Stimulated activated memory B cell treated with anti-CD40 and anti-IgM and Interleukin-4, amounts not matched to agents 10 μg/mL and 1 μg/mL and 100 μg/mL, for 72 hours (primary cell): ENCODE measurements at regions not wholly inside any gene's neighbourhood (a gene's known extent, or its start where the extent isn't known, plus 50 kb on each side); places are given as distances from the start of the nearest gene placed in this dataset.
"Not testable (repeated sequence)": the region's sequence is repeated elsewhere in the genome, so short reads cannot be mapped to it uniquely, and the experiment has no call there.

ENCODE experiments used
- ATAC-seq: fragments of 150-1000 bp; cut with Tn5 transposase; 2 replicates; pipeline ENCODE4 v1.10.0; 2021
- H3K27ac Mint-ChIP-seq: one replicate; pipeline ENCODE4 v1.8.0; 2022; ENCODE audit warnings: mild to moderate bottlenecking, mixed read lengths
- H3K27me3 Mint-ChIP-seq: one replicate; pipeline ENCODE4 v1.8.0; 2022; ENCODE audit warnings: mixed read lengths
- H3K36me3 Mint-ChIP-seq: one replicate; pipeline ENCODE4 v1.8.0; 2022; ENCODE audit warnings: mixed read lengths
- H3K4me1 Mint-ChIP-seq: one replicate; pipeline ENCODE4 v1.8.0; 2022; ENCODE audit warnings: mixed read lengths
- H3K4me3 Mint-ChIP-seq: one replicate; pipeline ENCODE4 v1.8.0; 2022; ENCODE audit warnings: mild to moderate bottlenecking, moderate library complexity, mixed read lengths
- H3K9me3 Mint-ChIP-seq: one replicate; pipeline ENCODE4 v1.8.0; 2022; ENCODE audit warnings: mixed read lengths

DNA sequence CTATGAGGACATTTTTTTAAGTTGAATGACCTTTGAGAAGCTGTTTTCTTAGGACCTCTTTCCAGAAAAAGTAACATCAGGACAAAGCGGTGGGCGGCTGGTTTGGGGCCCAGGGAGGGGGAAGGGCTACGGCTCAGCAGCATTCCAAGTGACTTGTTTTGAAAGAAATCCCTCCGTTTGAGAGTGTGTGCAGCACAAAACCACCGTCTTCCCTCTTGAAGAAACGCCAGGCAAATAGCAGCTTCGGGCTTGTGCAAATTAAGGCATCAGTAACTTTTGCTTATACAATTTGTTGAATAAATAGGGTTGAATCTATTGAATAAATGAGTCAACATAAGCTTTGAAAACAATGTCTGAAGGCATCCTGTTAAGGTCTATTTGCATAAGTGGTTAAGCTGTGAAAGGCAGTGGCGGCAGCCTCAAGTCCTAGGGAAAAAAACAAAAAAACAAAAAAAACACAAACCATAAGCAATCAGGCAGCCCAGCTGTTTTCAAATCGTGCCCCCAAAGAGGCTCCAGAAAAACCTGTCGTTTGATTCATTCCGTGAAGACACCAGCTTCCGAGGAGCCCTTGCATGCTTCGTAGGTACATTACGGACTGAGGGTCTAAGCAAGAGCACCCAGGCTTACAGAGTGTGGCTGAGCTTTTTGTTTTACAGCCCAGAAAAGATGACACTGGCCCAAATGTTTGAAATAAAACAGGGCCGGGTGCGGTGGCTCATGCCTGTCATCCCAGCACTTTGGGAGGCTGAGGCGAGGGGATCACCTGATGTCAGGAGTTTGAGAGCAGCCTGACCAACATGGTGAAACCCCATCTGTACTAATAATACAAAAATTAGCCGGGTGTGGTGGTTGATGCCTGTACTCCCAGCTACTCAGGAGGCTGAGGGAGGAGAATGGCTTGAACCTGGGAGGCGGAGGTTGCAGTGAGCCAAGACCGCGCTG lies 103.7 kb downstream of the CRLF2 start:
- Mint-ChIP-seq H3K36me3 (no peaks in the 10 kb centered on the region), H3K27ac (no peak overlapping the region), H3K9me3 (peaks cover 23% of the 10 kb centered on the region), H3K4me3 (no peak overlapping the region), H3K27me3 (peaks cover 33% of the 10 kb centered on the region), H3K4me1 (no peaks in the 10 kb centered on the region)
- ATAC-seq: no peak

GRCh38 chrX:1106478-1107210 lies 105.8 kb downstream of the CRLF2 start:
- no peaks in the 10 kb centered on the region for H3K36me3 Mint-ChIP-seq
- H3K4me3 Mint-ChIP-seq: no peak overlapping the region
- ATAC-seq: no peak
- H3K4me1 Mint-ChIP-seq: no peaks in the 10 kb centered on the region
- H3K27ac Mint-ChIP-seq: no peak overlapping the region
- peaks cover 23% of the 10 kb centered on the region for H3K9me3 Mint-ChIP-seq
- H3K27me3 Mint-ChIP-seq: peaks cover 17% of the 10 kb centered on the region

- Mint-ChIP-seq H3K27me3 (peaks cover 17% of the 10 kb centered on the region), H3K9me3 (peaks cover 21% of the 10 kb centered on the region)
These were observed 106.6 kb downstream of the CRLF2 start for GRCh38 chrX:1105671-1106419.

DNA sequence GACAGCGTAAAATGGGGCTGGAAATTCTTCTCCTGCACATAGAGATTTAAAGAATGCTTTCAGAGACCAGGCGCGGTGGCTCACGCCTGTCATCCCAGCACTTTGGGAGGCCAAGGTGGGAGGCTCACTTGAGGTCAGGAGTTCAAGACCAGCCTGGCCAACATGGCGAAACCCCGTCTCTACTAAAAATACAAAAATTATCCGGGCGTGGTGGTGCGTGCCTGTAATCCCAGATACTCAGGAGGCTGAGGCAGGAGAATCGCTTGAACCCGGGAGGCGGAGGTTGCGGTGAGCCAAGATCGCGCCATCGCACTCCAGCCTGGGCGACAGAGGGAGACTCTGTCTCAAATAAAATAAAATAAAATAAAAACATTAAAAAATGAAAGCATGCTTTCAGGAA lies 107.4 kb downstream of the CRLF2 start:
- Mint-ChIP-seq H3K9me3 (peaks cover 16% of the 10 kb centered on the region), H3K27me3 (peaks cover 23% of the 10 kb centered on the region)
- not testable (repeated sequence) for H3K36me3 Mint-ChIP-seq, H3K4me3 Mint-ChIP-seq, H3K27ac Mint-ChIP-seq, ATAC-seq, H3K4me1 Mint-ChIP-seq

More at GRCh38 chrX:1105671-1106419, 106.6 kb downstream of the CRLF2 start:
- H3K4me3 Mint-ChIP-seq: no peak overlapping the region
- H3K36me3 Mint-ChIP-seq: no peaks in the 10 kb centered on the region
- no peaks in the 10 kb centered on the region for H3K4me1 Mint-ChIP-seq
- no peak for ATAC-seq
- no peak overlapping the region for H3K27ac Mint-ChIP-seq

DNA sequence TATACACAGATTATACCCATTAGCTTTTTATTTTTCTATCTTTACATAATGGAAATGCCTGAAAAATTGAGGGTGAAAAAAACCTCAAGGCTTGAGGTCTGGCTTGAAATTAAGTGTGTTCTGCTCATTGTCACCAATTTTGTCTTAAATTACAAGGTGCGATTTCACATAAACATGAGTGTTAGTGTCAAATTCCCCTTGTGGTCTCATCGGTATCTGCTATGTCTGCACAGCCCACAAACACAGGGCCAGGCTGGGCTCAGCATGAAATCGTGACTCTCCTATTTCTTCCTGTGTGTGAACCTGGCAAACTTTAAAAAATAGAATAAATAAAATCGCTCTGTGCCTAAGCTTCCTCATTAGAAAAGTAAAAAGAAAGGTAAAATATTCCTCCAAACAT lies 109.1 kb downstream of the CRLF2 start:
- H3K4me3 Mint-ChIP-seq: no peak overlapping the region
- H3K36me3 Mint-ChIP-seq: no peaks in the 10 kb centered on the region
- H3K4me1 Mint-ChIP-seq: no peaks in the 10 kb centered on the region
- H3K27me3 Mint-ChIP-seq: peaks cover 39% of the 10 kb centered on the region
- ATAC-seq: no peak
- H3K9me3 Mint-ChIP-seq: peaks cover 11% of the 10 kb centered on the region
- H3K27ac Mint-ChIP-seq: no peak overlapping the region

GRCh38 chrX:1102786-1103185 lies 109.7 kb downstream of the CRLF2 start:
- peaks cover 39% of the 10 kb centered on the region for H3K27me3 Mint-ChIP-seq
- ATAC-seq: no peak
- peaks cover 11% of the 10 kb centered on the region for H3K9me3 Mint-ChIP-seq
- H3K4me1 Mint-ChIP-seq: no peaks in the 10 kb centered on the region
- no peak overlapping the region for H3K4me3 Mint-ChIP-seq
- H3K36me3 Mint-ChIP-seq: no peaks in the 10 kb centered on the region
- H3K27ac Mint-ChIP-seq: no peak overlapping the region

DNA sequence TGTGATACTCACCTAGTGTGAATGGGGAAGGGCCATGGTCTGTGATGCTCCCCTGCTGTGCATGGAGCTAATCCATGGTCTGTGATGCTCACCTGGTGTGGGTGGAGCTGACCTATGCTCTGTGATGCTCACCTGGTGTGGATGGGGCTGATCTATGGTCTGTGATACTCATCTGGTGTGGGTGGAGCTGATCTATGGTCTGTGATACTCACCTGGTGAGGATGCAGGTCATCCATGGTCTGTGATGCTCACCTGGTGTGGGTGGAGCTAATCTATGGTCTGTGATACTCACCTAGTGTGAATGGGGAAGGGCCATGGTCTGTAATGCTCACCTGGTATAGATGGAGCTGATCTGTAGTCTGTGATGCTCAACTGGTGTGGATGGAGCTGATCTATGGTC lies 110.2 kb downstream of the CRLF2 start:
- H3K4me1 Mint-ChIP-seq, H3K36me3 Mint-ChIP-seq, H3K27ac Mint-ChIP-seq, ATAC-seq, H3K4me3 Mint-ChIP-seq: not testable (repeated sequence)
- Mint-ChIP-seq H3K9me3 (peaks cover 13% of the 10 kb centered on the region), H3K27me3 (peaks cover 39% of the 10 kb centered on the region)

- H3K4me3 Mint-ChIP-seq: no peak overlapping the region
- H3K27ac Mint-ChIP-seq: no peak overlapping the region
- H3K4me1 Mint-ChIP-seq: no peaks in the 10 kb centered on the region
- H3K36me3 Mint-ChIP-seq: no peaks in the 10 kb centered on the region
- H3K27me3 Mint-ChIP-seq: peaks cover 22% of the 10 kb centered on the region
- no peak for ATAC-seq
- peaks cover 14% of the 10 kb centered on the region for H3K9me3 Mint-ChIP-seq
These were observed 113.2 kb downstream of the CRLF2 start for GRCh38 chrX:1099146-1099770.

DNA sequence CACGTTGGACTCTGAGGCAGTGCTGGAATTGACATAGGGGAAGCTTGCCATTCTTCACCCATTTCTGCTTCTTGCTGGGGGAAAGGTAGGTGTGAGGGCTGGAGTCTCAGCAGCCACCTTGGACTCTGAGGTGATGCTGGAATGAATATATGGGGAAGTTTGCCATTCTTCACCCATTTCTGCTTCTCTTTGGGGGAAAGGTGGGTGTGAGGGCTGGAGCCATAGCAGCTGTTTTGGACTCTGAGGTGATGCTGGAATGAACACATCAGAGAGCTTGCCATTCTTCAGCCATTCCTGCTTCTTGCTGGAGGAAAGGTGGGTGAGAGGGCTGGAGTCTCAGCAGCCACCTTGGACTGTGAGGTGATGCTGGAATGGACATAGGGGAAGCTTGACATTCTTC lies 115.1 kb downstream of the CRLF2 start:
- no peak overlapping the region for H3K4me3 Mint-ChIP-seq
- H3K27me3 Mint-ChIP-seq: peaks cover 22% of the 10 kb centered on the region
- H3K36me3 Mint-ChIP-seq: no peaks in the 10 kb centered on the region
- H3K27ac Mint-ChIP-seq: no peak overlapping the region
- no peaks in the 10 kb centered on the region for H3K4me1 Mint-ChIP-seq
- ATAC-seq: no peak
- peaks cover 14% of the 10 kb centered on the region for H3K9me3 Mint-ChIP-seq

DNA sequence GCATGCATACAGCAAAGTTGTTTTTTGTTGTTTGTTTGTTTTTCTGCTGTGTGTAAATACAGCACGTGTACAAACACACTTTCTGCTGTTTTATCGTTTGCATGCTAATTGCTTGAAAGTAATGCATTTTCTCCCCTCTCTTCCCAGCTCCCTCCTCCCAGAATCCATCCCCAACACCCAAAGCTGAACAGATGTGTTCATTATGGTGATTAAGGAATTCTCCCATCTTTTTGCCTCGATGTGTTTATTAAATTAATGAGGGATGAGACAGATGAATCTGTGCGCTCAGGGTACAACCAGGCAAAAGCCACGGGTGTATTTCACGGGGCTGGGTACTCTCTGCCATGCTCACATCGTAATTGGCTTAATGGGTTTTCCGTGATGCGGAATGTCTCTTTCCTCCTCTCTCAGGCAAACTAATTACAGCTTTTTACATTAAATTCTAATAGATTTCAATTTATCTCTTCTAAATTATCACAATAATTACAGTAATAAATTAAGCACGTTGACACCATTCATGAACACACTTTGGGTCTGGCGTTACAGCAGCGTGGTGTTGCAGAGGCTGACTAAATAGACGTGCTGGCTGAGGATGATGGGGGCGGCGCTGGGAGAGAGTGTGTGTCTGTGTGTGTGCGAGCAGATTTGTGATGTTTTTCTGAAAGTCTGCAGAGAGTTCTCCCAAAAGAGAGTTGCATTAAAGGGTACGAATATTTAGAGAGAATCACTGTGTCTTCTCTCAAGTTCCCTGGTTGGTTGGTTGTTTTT lies 117.7 kb downstream of the CRLF2 start:
- no peak for ATAC-seq
- Mint-ChIP-seq H3K4me1 (no peaks in the 10 kb centered on the region), H3K36me3 (no peaks in the 10 kb centered on the region), H3K4me3 (no peak overlapping the region), H3K9me3 (peaks cover 14% of the 10 kb centered on the region), H3K27me3 (peaks cover 13% of the 10 kb centered on the region), H3K27ac (no peak overlapping the region)

- H3K4me1 Mint-ChIP-seq: no peaks in the 10 kb centered on the region
- H3K27ac Mint-ChIP-seq: no peak overlapping the region
- H3K36me3 Mint-ChIP-seq: no peaks in the 10 kb centered on the region
- H3K27me3 Mint-ChIP-seq: peaks cover 3% of the 10 kb centered on the region
- peaks cover 14% of the 10 kb centered on the region for H3K9me3 Mint-ChIP-seq
- no peak overlapping the region for H3K4me3 Mint-ChIP-seq
- no peak for ATAC-seq
These were observed 118.6 kb downstream of the CRLF2 start for GRCh38 chrX:1093586-1094421.

DNA sequence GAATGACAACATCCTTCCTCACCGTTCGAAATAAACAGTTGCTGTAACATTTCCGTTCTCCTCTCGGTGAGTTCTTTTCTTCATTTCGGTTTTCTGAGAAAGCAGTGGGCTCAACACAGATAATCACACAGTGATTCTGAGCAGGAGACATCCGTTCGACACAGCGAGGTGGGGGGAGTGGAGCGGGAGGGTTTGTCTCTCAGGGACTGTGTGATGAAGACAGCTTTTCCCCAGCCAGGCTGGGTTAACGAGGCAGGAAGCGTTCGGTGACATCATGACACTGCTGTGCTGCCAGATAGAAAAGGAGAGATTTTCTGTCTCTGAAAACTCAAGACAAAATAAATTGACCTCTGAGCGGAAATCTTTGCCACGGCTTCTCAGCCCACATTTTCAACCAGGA lies 119.3 kb downstream of the CRLF2 start:
- Mint-ChIP-seq H3K4me3 (no peak overlapping the region), H3K9me3 (peaks cover 14% of the 10 kb centered on the region), H3K27me3 (no peaks in the 10 kb centered on the region), H3K36me3 (no peaks in the 10 kb centered on the region), H3K4me1 (no peaks in the 10 kb centered on the region), H3K27ac (no peak overlapping the region)
- ATAC-seq: no peak

DNA sequence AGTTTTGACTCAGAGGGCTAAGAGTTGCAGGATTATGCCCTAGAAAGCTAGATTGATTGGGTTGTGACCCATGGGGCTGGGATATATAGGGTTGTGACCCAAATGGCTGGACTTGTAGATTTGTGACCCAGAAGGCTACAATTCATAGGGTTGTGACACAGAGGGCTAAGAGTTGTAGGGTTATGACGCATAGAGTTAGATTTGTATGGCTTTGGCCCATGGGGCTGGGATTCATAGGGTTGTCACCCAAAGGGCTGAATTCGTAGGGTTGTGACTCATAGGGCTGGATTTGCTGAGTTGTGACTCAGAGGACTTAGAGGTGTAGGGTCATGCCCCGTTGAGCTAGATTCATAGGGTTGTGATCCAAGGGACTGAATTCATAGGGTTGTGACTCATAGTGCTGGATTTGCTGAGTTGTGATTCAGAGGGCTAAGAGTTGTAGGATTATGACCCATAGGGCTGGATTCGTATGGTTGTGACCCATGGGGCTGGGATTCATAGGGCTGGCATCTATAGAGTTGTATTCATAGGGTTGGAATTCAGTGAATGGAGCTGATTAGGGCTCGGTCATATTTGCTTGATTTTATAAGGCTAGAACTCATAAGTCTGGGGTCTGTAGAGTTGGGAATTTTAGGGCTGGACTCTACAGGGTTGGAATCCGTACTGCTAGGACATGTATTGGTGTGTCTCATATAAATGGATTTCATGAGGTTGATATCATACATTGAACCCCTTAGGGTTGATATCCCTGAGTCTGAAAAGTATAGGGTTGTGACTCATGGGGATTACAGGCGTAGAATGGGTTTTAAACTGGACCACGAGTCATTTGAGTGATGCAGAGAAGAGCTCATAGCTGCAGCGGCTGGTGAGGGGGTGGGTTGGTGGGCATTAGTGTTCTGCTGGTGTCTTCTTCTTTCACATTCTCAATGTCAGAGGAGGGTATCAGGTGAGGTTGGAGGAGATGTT lies 125.7 kb downstream of the CRLF2 start:
- Mint-ChIP-seq H3K4me1 (no peaks in the 10 kb centered on the region), H3K9me3 (peaks cover 10% of the 10 kb centered on the region), H3K27me3 (no peaks in the 10 kb centered on the region), H3K4me3 (no peak overlapping the region), H3K36me3 (no peaks in the 10 kb centered on the region), H3K27ac (no peak overlapping the region)
- no peak for ATAC-seq
